Fibroblast of villous mesenchyme (primary cell): ENCODE measurements at regions not wholly inside any gene's neighbourhood (a gene's known extent, or its start where the extent isn't known, plus 50 kb on each side); places are given as distances from the start of the nearest gene placed in this dataset.

ENCODE experiments used
- DNase-seq: peaks from one replicate; pipeline ENCODE4 v3.0.0-alpha.2; 2010; ENCODE audit warnings: low read depth
- H3K4me3 ChIP-seq: 2 replicates; pipeline ENCODE4 v1.5.1; 2011; ENCODE audit warnings: low read depth, mild to moderate bottlenecking, low read length
- CTCF ChIP-seq: IDR thresholded peaks from 2 replicates; pipeline ENCODE4 v1.5.1; 2012; ENCODE audit warnings: low read depth, mild to moderate bottlenecking, low read length; ENCODE audit not compliant: insufficient read depth

- TF ChIP-seq CTCF: no peak
- H3K4me3 ChIP-seq: no peak overlapping the region
- no peak for DNase-seq
Observed at GRCh38 chr2:175525975-175526374, 344.5 kb upstream of the ATP5MC3 start.

GRCh38 chr2:175523001-175523400 is 341.5 kb upstream of the ATP5MC3 start:
- no peak for DNase-seq
- no peak overlapping the region for H3K4me3 ChIP-seq
- TF ChIP-seq CTCF: no peak

GRCh38 chr2:175518206-175518605 is 336.7 kb upstream of the ATP5MC3 start:
- DNase-seq: no peak
- TF ChIP-seq CTCF: no peak
- no peak overlapping the region for H3K4me3 ChIP-seq

GRCh38 chr2:175516555-175516954 is 335.0 kb upstream of the ATP5MC3 start:
- H3K4me3 ChIP-seq: no peak overlapping the region
- DNase-seq: no peak
- no peak for TF ChIP-seq CTCF

- no peak overlapping the region for H3K4me3 ChIP-seq
- no peak for DNase-seq
- no peak for TF ChIP-seq CTCF
Observed at GRCh38 chr2:175500255-175500654, 318.7 kb upstream of the ATP5MC3 start.

GRCh38 chr2:175490360-175490791 is 308.9 kb upstream of the ATP5MC3 start:
- DNase-seq: no peak
- no peak overlapping the region for H3K4me3 ChIP-seq
- TF ChIP-seq CTCF: no peak

GRCh38 chr2:175478096-175478768 is 296.7 kb upstream of the ATP5MC3 start:
- TF ChIP-seq CTCF: no peak
- DNase-seq: no peak
- H3K4me3 ChIP-seq: no peak overlapping the region
